K562 (cell line): ENCODE measurements at regions not wholly inside any gene's neighbourhood (a gene's known extent, or its start where the extent isn't known, plus 50 kb on each side); places are given as distances from the start of the nearest gene placed in this dataset.

Experiments used
- FOXJ3 ChIP-seq: sonication (generic); formaldehyde crosslinking; IDR thresholded peaks from 2 replicates; pipeline ENCODE4 v1.4.0; 2020; ENCODE audit warnings: mild to moderate bottlenecking, missing genetic modification reagents
- KDM1A ChIP-seq, 2 experiments: fragments of 450-650 bp; IDR thresholded peaks; 2 replicates each; pipeline ENCODE4 v1.6.1; 2016; ENCODE audit warnings: mild to moderate bottlenecking in 2 of 2
- NR2C2 ChIP-seq, 2 experiments: fragments of 200-800 bp in 1 of 2; sonication (Bioruptor generic) in 1 of 2; sonication (generic) in 1 of 2; formaldehyde crosslinking in 1 of 2; IDR thresholded peaks; 2 replicates each; pipeline versions ENCODE4 v1.6.1 to v1.8.0; 2016 to 2022; ENCODE audit warnings: mild to moderate bottlenecking in 1 of 2, missing compliant biosample characterization in 1 of 2, missing genetic modification characterization in 1 of 2, missing genetic modification reagents in 1 of 2
- SMARCB1 ChIP-seq: IDR thresholded peaks from 2 replicates; pipeline ENCODE4 v1.6.1; 2011; ENCODE audit warnings: improper control_type of control experiment, low read depth; ENCODE audit not compliant: insufficient read length

DNA sequence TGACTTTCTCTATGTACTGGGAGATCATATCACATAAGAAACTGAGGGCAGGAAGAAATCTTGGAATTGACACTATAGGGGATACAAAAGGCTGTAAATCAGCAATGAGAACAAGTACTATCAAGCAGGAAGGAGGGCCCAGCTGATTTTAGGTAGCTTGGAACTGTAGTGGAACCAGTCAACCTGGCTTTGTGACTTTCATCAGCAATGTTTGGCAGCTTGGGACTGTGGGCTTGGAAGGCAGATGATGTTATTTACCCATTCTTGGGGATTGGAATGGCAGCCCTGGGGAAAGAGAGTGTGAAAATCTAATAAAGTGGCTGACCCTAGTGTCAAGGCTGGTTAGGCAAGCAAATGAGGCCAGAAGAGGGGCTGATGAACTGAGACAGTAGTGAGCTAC is 1073.3 kb downstream of the ADGRL2 start:
- no peak for TF ChIP-seq NR2C2 (CRISPR knock-in tag; IDR thresholded peaks at IDR 0.05)
- TF ChIP-seq NR2C2 (tag; IDR thresholded peaks at IDR 0.05) = no peak
- TF ChIP-seq KDM1A (IDR thresholded peaks at IDR 0.05) = no peak
- TF ChIP-seq SMARCB1 = no peak
- no peak for TF ChIP-seq FOXJ3 (CRISPR knock-in tag)
